GM18507 (cell line): ENCODE measurements at regions not wholly inside any gene's neighbourhood (a gene's known extent, or its start where the extent isn't known, plus 50 kb on each side); places are given as distances from the start of the nearest gene placed in this dataset.
"Not testable (repeated sequence)": the region's sequence is repeated elsewhere in the genome, so short reads cannot be mapped to it uniquely, and the experiment has no call there.

Experiments used
- DNase-seq: peaks from one replicate; pipeline ENCODE4 v3.0.0; 2011; ENCODE audit warnings: low read depth; ENCODE audit not compliant: insufficient read length; ENCODE audit errors: extremely low spot score
- FAIRE-seq: peaks from 2 replicates; lab custom pipeline; 2011; peaks lifted over from hg19 to GRCh38; lab: Jason Lieb, UNC

GRCh38 chr22:25477358-25477757 lies 87.1 kb upstream of the GRK3 start:
- no peak for FAIRE-seq

GRCh38 chr22:25478111-25478510 lies 86.4 kb upstream of the GRK3 start:
- DNase-seq (no peak), FAIRE-seq (no peak)

More at GRCh38 chr22:25477358-25477757, 87.1 kb upstream of the GRK3 start:
- DNase-seq, result no peak

- no peak for FAIRE-seq
- DNase-seq, result no peak
Measured at GRCh38 chr22:25478528-25478927, 85.9 kb upstream of the GRK3 start.

- not testable (repeated sequence) for FAIRE-seq
Measured at GRCh38 chr22:25480868-25481267, 83.6 kb upstream of the GRK3 start.

GRCh38 chr22:25482091-25482760 lies 82.2 kb upstream of the GRK3 start:
- FAIRE-seq, result no peak

More at GRCh38 chr22:25480868-25481267, 83.6 kb upstream of the GRK3 start:
- not testable (repeated sequence) for DNase-seq

GRCh38 chr22:25482868-25483639 lies 81.4 kb upstream of the GRK3 start:
- no peak for DNase-seq
- no peak for FAIRE-seq

More at GRCh38 chr22:25482091-25482760, 82.2 kb upstream of the GRK3 start:
- DNase-seq, result no peak

- no peak for FAIRE-seq
- no peak for DNase-seq
Measured at GRCh38 chr22:25483931-25484330, 80.5 kb upstream of the GRK3 start.

- DNase-seq, result no peak
- peak; percentile 77 for FAIRE-seq
Measured at GRCh38 chr22:25484521-25485315, 79.8 kb upstream of the GRK3 start.

GRCh38 chr22:25485626-25486545 lies 78.6 kb upstream of the GRK3 start:
- DNase-seq (no peak), FAIRE-seq (peak; percentile 99)

GRCh38 chr22:25487508-25487907 lies 77.0 kb upstream of the GRK3 start:
- no peak for FAIRE-seq
- no peak for DNase-seq

- peak; percentile 91 for FAIRE-seq
- no peak for DNase-seq
Measured at GRCh38 chr22:25488244-25489020, 76.0 kb upstream of the GRK3 start.

- DNase-seq (no peak), FAIRE-seq (no peak)
Measured at GRCh38 chr22:25489947-25490346, 74.5 kb upstream of the GRK3 start.

GRCh38 chr22:25490896-25491295 lies 73.6 kb upstream of the GRK3 start:
- DNase-seq (no peak), FAIRE-seq (no peak)

- peak; percentile 65 for FAIRE-seq
- DNase-seq, result no peak
Measured at GRCh38 chr22:25492162-25492561, 72.3 kb upstream of the GRK3 start.

- no peak for DNase-seq
- peak; percentile 72 for FAIRE-seq
Measured at GRCh38 chr22:25492841-25493734, 71.4 kb upstream of the GRK3 start.

- DNase-seq (no peak), FAIRE-seq (no peak)
Measured at GRCh38 chr22:25493794-25494193, 70.7 kb upstream of the GRK3 start.

GRCh38 chr22:25494774-25495173 lies 69.7 kb upstream of the GRK3 start:
- FAIRE-seq, result peak; percentile 99

More at GRCh38 chr22:25494774-25495173, 69.7 kb upstream of the GRK3 start:
- DNase-seq, result peak; percentile 45
